ENCODE measurements at regions not wholly inside any gene's neighbourhood (a gene's known extent, or its start where the extent isn't known, plus 50 kb on each side); places are given as distances from the start of the nearest gene placed in this dataset.
A peak's percentile ranks its signal among the peaks of the same experiment; 100 is the strongest.

- TF ChIP-seq ZNF33B (CRISPR knock-in tag; IDR thresholded peaks at IDR 0.05) (peak; percentile 85), ZNF383 (CRISPR knock-in tag; IDR thresholded peaks at IDR 0.05; ENCODE audit: borderline replicate concordance) (no peak), HINFP (CRISPR knock-in tag; IDR thresholded peaks at IDR 0.05; ENCODE audit: low read depth) (peak; percentile 83; the same call in 1 of the 2 replicates), ARID2 (CRISPR knock-in tag; IDR thresholded peaks at IDR 0.05; ENCODE audit: borderline replicate concordance) (no peak), SCMH1 (CRISPR knock-in tag; IDR thresholded peaks at IDR 0.05; ENCODE audit: borderline replicate concordance) (no peak), DNMT1 (CRISPR knock-in tag; IDR thresholded peaks at IDR 0.05) (no peak), GPN1 (CRISPR knock-in tag; IDR thresholded peaks at IDR 0.05; ENCODE audit: borderline replicate concordance) (no peak), HOXD1 (CRISPR knock-in tag; IDR thresholded peaks at IDR 0.05) (no peak), ZNF546 (CRISPR knock-in tag; conservative IDR thresholded peaks at IDR 0.05) (no peak), ZNF549 (CRISPR knock-in tag; IDR thresholded peaks at IDR 0.05) (no peak), HHEX (CRISPR knock-in tag; IDR thresholded peaks at IDR 0.05) (no peak; the same call in 1 of the 2 replicates), JARID2 (CRISPR knock-in tag; IDR thresholded peaks at IDR 0.05; ENCODE audit: insufficient replicate concordance) (peak; percentile 67), JUNB (CRISPR knock-in tag; IDR thresholded peaks at IDR 0.05; ENCODE audit: borderline replicate concordance) (no peak), NCOR1 (IDR thresholded peaks at IDR 0.05; ENCODE audit: borderline replicate concordance, low read length) (no peak), GRHL1 (CRISPR knock-in tag; conservative IDR thresholded peaks at IDR 0.05) (no peak), ZNF362 (CRISPR knock-in tag; IDR thresholded peaks at IDR 0.05; ENCODE audit: borderline replicate concordance) (no peak; the same call in 1 of the 2 replicates), ZNF615 (CRISPR knock-in tag; IDR thresholded peaks at IDR 0.05; ENCODE audit: borderline replicate concordance) (no peak), ZNF101 (CRISPR knock-in tag; IDR thresholded peaks at IDR 0.05; ENCODE audit: borderline replicate concordance, low read depth) (no peak), FOXO4 (CRISPR knock-in tag; conservative IDR thresholded peaks at IDR 0.05) (no peak), ZNF83 (CRISPR knock-in tag; IDR thresholded peaks at IDR 0.05; ENCODE audit: borderline replicate concordance) (no peak), SP2 (CRISPR knock-in tag; IDR thresholded peaks at IDR 0.05) (no peak), POLR2G (IDR thresholded peaks at IDR 0.05; ENCODE audit: low read depth, low read length) (no peak), CSRNP2 (CRISPR knock-in tag; conservative IDR thresholded peaks at IDR 0.05; ENCODE audit: low read depth) (no peak)
Observed at GRCh38 chr6:27772261-27773001, 139.8 kb downstream of the OR2B2 start (continued).

All from HepG2 (cell line).